ENCODE measurements at regions not wholly inside any gene's neighbourhood (a gene's known extent, or its start where the extent isn't known, plus 50 kb on each side); places are given as distances from the start of the nearest gene placed in this dataset.
"Not testable (repeated sequence)": the region's sequence is repeated elsewhere in the genome, so short reads cannot be mapped to it uniquely, and the experiment has no call there.

- no peak for TF ChIP-seq CTCF (IDR thresholded peaks at IDR 0.05; ENCODE audit: insufficient read depth, missing control alignments)
- FAIRE-seq, result no peak
- no peak for DNase-seq (ENCODE audit: insufficient read length, low spot score)
Observed at GRCh38 chr6:170147832-170148708, 142.8 kb downstream of the DLL1 start.

- no peak for TF ChIP-seq CTCF (IDR thresholded peaks at IDR 0.05; ENCODE audit: insufficient read depth, missing control alignments)
- DNase-seq (ENCODE audit: insufficient read length, low spot score), result no peak
- no peak for FAIRE-seq
Observed at GRCh38 chr6:170147056-170147787, 143.7 kb downstream of the DLL1 start.

GRCh38 chr6:170146640-170147039 is 144.2 kb downstream of the DLL1 start:
- no peak for TF ChIP-seq CTCF (IDR thresholded peaks at IDR 0.05; ENCODE audit: insufficient read depth, missing control alignments)
- FAIRE-seq (no peak), DNase-seq (ENCODE audit: insufficient read length, low spot score) (no peak)

GRCh38 chr6:170146131-170146530 is 144.7 kb downstream of the DLL1 start:
- DNase-seq (ENCODE audit: insufficient read length, low spot score), result not testable (repeated sequence)
- FAIRE-seq, result peak; percentile 51

- not testable (repeated sequence) for DNase-seq (ENCODE audit: insufficient read length, low spot score); FAIRE-seq
Observed at GRCh38 chr6:170145716-170146115, 145.2 kb downstream of the DLL1 start.

- DNase-seq (ENCODE audit: insufficient read length, low spot score), result no peak
- FAIRE-seq, result no peak
- TF ChIP-seq CTCF (IDR thresholded peaks at IDR 0.05; ENCODE audit: insufficient read depth, missing control alignments), result no peak
Observed at GRCh38 chr6:170145272-170145592, 145.6 kb downstream of the DLL1 start.

- FAIRE-seq, result no peak
- no peak for TF ChIP-seq CTCF (IDR thresholded peaks at IDR 0.05; ENCODE audit: insufficient read depth, missing control alignments)
Observed at GRCh38 chr6:170144571-170145271, 146.2 kb downstream of the DLL1 start.

More at GRCh38 chr6:170144571-170145271, 146.2 kb downstream of the DLL1 start:
- no peak for DNase-seq (ENCODE audit: insufficient read length, low spot score)
